SK-N-SH (cell line): ENCODE measurements at regions not wholly inside any gene's neighbourhood (a gene's known extent, or its start where the extent isn't known, plus 50 kb on each side); places are given as distances from the start of the nearest gene placed in this dataset.

Source experiments
- CTCF ChIP-seq: fragments of 200-600 bp; sonication (generic); IDR thresholded peaks from 2 replicates; pipeline ENCODE4 v1.6.1; 2017; ENCODE audit warnings: antibody characterized with exemption, mild to moderate bottlenecking, moderate library complexity
- POLR2AphosphoS5 ChIP-seq: IDR thresholded peaks from 2 replicates; pipeline ENCODE4 v1.6.1; 2012; ENCODE audit warnings: low read depth, low read length
- REST ChIP-seq: IDR thresholded peaks from 2 replicates; pipeline ENCODE4 v1.6.1; 2012; ENCODE audit warnings: mild to moderate bottlenecking, low read depth, low read length, moderate library complexity
- SIN3A ChIP-seq: IDR thresholded peaks from 2 replicates; pipeline ENCODE4 v1.6.1; 2012; ENCODE audit warnings: low read depth, mild to moderate bottlenecking, low read length, moderate library complexity, borderline replicate concordance
- TAF1 ChIP-seq: IDR thresholded peaks from 2 replicates; pipeline ENCODE4 v1.6.1; 2012; ENCODE audit warnings: low read depth, mild to moderate bottlenecking, low read length, moderate library complexity, borderline replicate concordance
- TF ChIP-seq, protein P1 (sequence below): IDR thresholded peaks from 2 replicates; pipeline ENCODE4 v1.4.0; 2012; ENCODE audit warnings: low read depth, borderline replicate concordance

DNA sequence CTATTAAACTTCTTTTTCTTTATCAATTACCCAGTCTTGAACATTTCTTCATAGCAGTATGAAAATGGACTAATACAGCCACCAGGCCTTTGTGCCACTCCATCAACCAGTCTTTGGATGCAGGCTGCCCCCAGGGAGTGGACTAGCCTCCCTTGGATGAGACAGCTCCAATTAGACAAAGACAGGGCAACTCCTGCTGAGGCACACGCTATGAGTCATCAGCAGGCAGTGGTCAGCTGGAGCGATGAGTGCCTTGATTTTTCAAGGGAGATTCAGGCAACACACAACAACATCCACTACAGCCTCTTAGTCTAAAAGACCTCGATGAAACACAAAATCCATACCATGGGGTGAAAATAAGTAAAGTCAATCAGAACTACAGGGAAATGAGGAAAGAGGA is 160.1 kb downstream of the ARRDC4 start:
- no peak for TF ChIP-seq CTCF
- TF ChIP-seq POLR2AphosphoS5, result no peak
- TF ChIP-seq, protein P1, sequence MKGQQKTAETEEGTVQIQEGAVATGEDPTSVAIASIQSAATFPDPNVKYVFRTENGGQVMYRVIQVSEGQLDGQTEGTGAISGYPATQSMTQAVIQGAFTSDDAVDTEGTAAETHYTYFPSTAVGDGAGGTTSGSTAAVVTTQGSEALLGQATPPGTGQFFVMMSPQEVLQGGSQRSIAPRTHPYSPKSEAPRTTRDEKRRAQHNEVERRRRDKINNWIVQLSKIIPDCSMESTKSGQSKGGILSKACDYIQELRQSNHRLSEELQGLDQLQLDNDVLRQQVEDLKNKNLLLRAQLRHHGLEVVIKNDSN, result no peak
- no peak for TF ChIP-seq TAF1
- TF ChIP-seq SIN3A, result no peak
- no peak for TF ChIP-seq REST
